ENCODE measurements at regions not wholly inside any gene's neighbourhood (a gene's known extent, or its start where the extent isn't known, plus 50 kb on each side); places are given as distances from the start of the nearest gene placed in this dataset.
"Not testable (repeated sequence)": the region's sequence is repeated elsewhere in the genome, so short reads cannot be mapped to it uniquely, and the experiment has no call there.

DNA sequence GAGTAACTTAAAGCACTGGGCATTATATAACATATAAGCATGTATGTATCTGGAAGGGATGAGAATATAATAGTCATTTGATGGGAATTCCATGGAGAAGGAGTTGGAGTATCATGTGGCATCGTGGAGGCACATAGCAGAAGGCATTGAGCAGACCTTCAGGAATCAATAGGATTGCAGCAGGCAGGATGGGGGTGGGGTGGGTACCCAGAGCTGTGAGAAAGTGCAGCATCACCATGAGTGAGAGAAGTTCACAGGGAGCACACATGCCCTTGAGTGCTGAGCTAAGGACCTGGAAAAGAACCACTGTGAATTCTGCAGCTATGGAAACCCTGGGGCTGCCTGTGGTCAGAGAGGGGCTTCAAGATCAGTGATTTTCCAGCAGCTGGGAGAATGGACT, 57.3 kb downstream of the MED10 start:
- no peak for DNase-seq

- DNase-seq = no peak
Measured at GRCh38 chr5:6319116-6319515, 59.2 kb downstream of the MED10 start.

GRCh38 chr5:6317116-6317798, 61.1 kb downstream of the MED10 start:
- DNase-seq = no peak

- no peak for DNase-seq
Measured at GRCh38 chr5:6315580-6315979, 62.8 kb downstream of the MED10 start.

DNA sequence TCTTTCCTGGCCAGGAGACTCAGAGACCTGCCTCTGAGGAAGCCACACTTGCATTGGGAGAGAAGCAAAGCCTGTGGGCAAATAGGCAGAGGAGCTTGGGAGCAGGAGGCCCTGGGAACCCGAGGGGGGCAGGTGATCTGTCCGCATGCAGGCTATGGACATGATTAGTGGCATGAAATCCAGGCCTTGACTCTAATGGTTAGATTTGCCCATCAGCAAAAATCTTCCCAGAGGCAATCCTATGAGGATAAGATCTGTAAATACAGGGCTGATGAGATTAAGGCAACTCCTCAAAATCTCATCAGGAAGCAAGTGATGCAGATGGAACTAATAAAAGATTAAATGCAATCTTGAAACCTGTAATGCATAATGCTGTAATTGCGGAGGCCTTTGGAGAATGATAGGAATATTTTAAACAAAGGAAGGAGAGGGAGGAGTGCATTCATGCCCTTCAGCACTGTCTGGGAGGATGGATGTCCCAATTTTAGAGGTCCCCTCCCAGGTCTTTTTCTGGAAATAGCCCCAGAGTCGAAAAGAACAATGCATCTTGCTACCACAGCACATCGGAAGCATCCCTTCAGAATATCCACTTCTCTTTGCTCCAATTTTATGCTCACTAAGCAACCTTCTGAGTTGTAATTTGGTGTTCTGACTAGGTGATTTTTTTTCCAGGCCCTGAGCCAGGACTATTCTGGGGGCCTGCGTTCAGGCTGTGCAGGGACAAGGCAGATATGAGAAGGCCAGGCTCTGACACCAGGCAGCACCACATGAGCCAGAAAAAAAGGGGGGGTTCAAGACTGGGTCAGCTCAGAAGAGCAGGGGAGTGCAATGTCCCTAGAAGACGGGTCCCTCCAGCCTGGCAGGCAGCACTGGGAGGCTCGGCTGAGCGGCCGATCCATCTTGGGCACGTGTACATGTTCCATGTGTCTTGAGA, 66.5 kb downstream of the MED10 start:
- DNase-seq = no peak

- no peak for DNase-seq
Measured at GRCh38 chr5:6309949-6310348, 68.4 kb downstream of the MED10 start.

- no peak for DNase-seq
Measured at GRCh38 chr5:6308683-6309082, 69.7 kb downstream of the MED10 start.

GRCh38 chr5:6307304-6307703, 71.0 kb downstream of the MED10 start:
- no peak for DNase-seq

GRCh38 chr5:6305853-6306252, 72.5 kb downstream of the MED10 start:
- no peak for DNase-seq

- no peak for DNase-seq
Measured at GRCh38 chr5:6302684-6303083, 75.7 kb downstream of the MED10 start.

DNA sequence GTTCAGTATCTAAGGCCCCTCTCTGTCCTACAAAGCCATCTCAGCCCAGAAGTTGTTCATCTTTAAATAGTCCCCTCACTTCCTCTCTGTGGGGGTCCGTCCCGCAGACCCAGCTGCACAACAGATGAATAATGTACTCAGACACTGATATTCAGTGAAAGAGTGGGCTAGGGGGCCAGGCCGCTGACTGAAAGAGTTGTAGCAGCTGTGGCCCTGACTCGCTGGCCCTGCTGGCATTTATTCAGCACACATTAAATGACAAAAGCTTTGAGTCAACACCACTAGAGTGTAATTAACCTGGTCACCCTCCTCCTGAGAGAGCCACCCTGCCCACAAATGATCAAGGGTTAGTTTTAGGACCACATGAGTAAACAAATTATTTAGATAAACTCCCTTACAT, 76.3 kb downstream of the MED10 start:
- no peak for DNase-seq

- no peak for DNase-seq
Measured at GRCh38 chr5:6296524-6296923, 81.8 kb downstream of the MED10 start.

GRCh38 chr5:6291961-6292360, 86.4 kb downstream of the MED10 start:
- peak in 1 of 2 experiments; percentile 48 for DNase-seq

- DNase-seq = no peak
Measured at GRCh38 chr5:6289239-6289638, 89.1 kb downstream of the MED10 start.

- DNase-seq = no peak
Measured at GRCh38 chr5:6287176-6287575, 91.2 kb downstream of the MED10 start.

DNA sequence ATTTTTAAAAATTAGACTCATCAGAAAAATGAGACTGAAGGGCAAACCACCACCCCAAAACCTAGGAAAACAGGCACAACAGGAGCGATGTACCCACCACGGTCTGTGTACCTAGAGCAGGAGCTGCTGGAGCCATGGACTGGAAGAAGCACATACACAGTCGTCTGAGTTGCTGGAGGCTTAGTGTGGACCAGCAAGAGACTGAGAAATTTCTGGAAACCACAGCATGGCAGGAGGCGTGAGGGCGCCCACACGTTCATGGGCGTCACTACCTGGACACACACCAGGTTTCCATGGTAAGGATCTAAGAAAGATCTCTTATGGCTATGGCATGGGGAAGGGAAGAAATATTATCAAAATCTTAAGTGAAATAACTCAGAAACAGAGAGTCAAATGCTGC, 91.9 kb downstream of the MED10 start:
- DNase-seq = no peak

- DNase-seq = not testable (repeated sequence)
Measured at GRCh38 chr5:6284491-6284890, 93.9 kb downstream of the MED10 start.

DNA sequence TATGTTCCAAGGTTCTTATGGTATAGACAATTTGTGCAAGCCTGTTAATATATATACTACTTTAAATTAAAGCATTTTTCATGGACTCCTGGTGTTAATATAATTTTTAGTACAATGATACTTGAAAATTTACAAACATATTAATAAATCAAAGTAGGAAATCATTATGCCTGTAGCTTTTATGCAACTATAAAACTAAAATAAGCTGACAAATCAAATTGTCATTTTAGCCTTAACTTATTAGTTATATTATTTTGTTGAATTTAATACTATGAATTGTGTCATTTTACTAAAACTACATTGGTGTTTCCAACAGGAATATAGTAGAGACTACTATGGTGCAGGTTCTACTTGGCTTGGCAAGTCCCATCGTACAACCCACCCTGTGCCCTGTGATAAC, 96.0 kb downstream of the MED10 start:
- no peak for DNase-seq

GRCh38 chr5:6281818-6282217, 96.5 kb downstream of the MED10 start:
- no peak for DNase-seq

DNA sequence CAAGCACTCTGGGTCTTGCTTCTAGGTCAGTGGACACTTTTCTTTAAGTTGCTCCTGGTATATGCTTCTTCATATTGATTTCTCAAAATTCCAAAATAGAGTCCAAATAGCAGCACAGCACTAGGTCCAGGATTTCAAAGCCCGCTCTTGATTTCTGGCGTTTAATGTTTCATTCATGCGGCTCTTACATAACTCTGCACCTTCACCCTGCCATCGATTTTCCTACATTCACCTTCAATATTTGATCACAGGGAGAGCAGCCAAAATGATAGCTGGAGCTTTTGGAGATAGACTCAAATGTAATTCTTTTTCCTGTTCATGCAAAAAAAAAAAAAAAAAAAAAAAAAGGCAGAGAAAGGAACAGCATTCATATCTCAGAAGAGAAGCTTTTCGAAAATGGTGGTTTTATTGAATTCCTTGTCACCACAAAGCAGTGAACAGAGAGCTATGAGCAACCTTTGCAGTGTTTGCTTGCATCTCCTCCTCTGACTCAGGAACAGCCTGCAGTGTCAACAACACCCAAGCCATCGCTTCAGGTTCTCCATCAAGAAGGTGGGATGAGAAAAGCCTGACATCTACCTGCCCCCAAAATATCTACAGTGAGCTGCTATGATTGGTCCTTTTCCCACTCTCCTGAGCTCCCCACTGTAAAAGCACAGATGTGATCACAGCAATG, 97.8 kb downstream of the MED10 start:
- no peak for DNase-seq

GRCh38 chr5:6279607-6280006, 98.7 kb downstream of the MED10 start:
- DNase-seq = no peak

DNA sequence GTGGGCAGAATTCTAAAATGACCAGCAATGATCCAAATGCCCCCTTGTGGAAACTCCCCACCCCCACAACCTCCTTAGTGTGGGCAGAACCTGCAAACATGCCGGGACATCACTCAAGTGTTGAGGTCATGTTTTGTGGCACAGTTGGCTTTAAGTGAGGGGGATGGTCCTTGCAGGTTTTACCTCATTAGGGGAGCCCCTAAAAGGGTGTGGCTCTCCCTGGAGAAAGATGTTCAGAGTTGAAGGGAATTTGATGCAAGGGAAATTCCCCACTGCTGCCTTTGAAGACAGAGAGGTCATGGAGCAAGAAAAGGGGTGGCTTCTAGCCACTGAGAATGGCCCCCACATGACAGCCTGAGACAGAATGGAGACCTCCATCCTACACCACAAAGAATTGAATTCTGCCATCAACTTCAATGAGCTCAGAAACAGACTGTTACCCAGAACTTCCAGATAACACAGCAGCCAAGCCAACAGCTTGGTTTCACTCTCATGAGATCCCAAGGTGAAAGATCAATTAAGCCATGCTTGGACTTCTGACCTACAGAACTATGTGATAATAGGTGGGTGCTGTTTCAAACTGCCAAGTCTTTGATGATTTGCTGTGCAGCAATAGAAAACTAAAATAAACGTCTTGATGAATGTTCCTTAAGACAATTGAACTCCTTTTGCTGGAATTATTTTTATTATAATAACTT, 103.4 kb downstream of the MED10 start:
- DNase-seq = no peak

DNA sequence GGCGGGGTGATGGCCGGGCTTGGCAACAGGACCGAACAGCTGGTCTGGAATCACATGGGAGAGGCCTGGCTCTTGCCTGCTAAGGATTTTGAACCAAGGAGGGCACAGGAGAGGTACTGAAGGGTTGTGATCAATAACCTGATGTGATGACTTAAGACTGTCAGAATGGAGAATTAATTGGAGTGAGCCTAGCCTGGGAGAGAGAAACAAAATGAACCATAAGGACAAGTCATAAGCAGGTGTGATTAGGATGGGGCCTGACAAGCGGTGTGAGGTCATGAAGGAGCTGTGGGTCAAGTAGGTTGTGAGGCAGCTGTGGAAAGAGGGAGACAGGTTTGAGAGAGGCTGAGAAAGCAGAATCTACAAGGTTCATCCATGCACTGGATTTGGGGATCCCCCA, 104.6 kb downstream of the MED10 start:
- DNase-seq = no peak
